ENCODE measurements at regions not wholly inside any gene's neighbourhood (a gene's known extent, or its start where the extent isn't known, plus 50 kb on each side); places are given as distances from the start of the nearest gene placed in this dataset.

- no peak for ATAC-seq
Measured at GRCh38 chr3:31465999-31466398, 66.7 kb upstream of the STT3B start.

GRCh38 chr3:31466866-31467265, 65.9 kb upstream of the STT3B start:
- no peak for TF ChIP-seq ZC3H11A (IDR thresholded peaks at IDR 0.05)
- Histone ChIP-seq H3K27ac (no peak overlapping the region), H3K4me3 (no peak overlapping the region), H3K4me1 (no peaks in the 10 kb centered on the region), H3K4me2 (no peak overlapping the region), H3K9me3 (no peaks in the 10 kb centered on the region)
- ChIA-PET CTCF (no interaction called here), POLR2A (no interaction called here)
- FAIRE-seq (no peak), ATAC-seq (no peak), DNase-seq (ENCODE audit: low read depth in 1 of 2, low spot score in 1 of 2) (no peak)
- 3% methylated on average over 2 of the region's 2 CpGs for WGBS (ENCODE audit: missing lambda C conversion rate)

More at GRCh38 chr3:31465999-31466398, 66.7 kb upstream of the STT3B start:
- Histone ChIP-seq H3K4me2 (no peak overlapping the region), H3K4me1 (no peaks in the 10 kb centered on the region), H3K9me3 (no peaks in the 10 kb centered on the region), H3K27ac (no peak overlapping the region), H3K4me3 (no peak overlapping the region)
- no peak for TF ChIP-seq PHF8 (IDR thresholded peaks at IDR 0.05; ENCODE audit: borderline replicate concordance, low read depth)
- no peak for TF ChIP-seq NR3C1 (IDR thresholded peaks at IDR 0.05)
- no peak for TF ChIP-seq SREBF2 (IDR thresholded peaks at IDR 0.05)
- no peak for TF ChIP-seq MAFK (IDR thresholded peaks at IDR 0.05; ENCODE audit: partially characterized antibody)
- TF ChIP-seq JUN (IDR thresholded peaks at IDR 0.05): no peak
- no peak for TF ChIP-seq MAZ (IDR thresholded peaks at IDR 0.05; ENCODE audit: borderline replicate concordance, low read depth, low read length)
- no peak for TF ChIP-seq POLR2AphosphoS2 (conservative IDR thresholded peaks at IDR 0.05; ENCODE audit: low read length)
- TF ChIP-seq NFE2L2 (conservative IDR thresholded peaks at IDR 0.05; ENCODE audit: low read length): no peak
- TF ChIP-seq FOXS1 (CRISPR knock-in tag; IDR thresholded peaks at IDR 0.05): no peak
- no peak for TF ChIP-seq RFX5 (IDR thresholded peaks at IDR 0.05)
- TF ChIP-seq POLR2A (IDR thresholded peaks at IDR 0.05; ENCODE audit: low read length): no peak
- TF ChIP-seq CBX8 (IDR thresholded peaks at IDR 0.05): no peak
- no peak for FAIRE-seq
- ChIA-PET CTCF (no interaction called here), POLR2A (no interaction called here)
- no peak for DNase-seq (ENCODE audit: low read depth in 1 of 2, low spot score in 1 of 2)

GRCh38 chr3:31468433-31468832, 64.3 kb upstream of the STT3B start:
- FAIRE-seq (no peak), ATAC-seq (no peak), DNase-seq (ENCODE audit: low read depth in 1 of 2, low spot score in 1 of 2) (no peak)
- Histone ChIP-seq H3K4me2 (no peak overlapping the region), H3K4me3 (no peak overlapping the region), H3K9me3 (no peaks in the 10 kb centered on the region), H3K4me1 (no peaks in the 10 kb centered on the region), H3K27ac (no peak overlapping the region)
- no peak for TF ChIP-seq JUN (IDR thresholded peaks at IDR 0.05)
- no peak for TF ChIP-seq KDM1A (IDR thresholded peaks at IDR 0.05; ENCODE audit: low read depth)
- no peak for TF ChIP-seq MAFK (IDR thresholded peaks at IDR 0.05; ENCODE audit: partially characterized antibody)
- no peak for TF ChIP-seq E2F6 (IDR thresholded peaks at IDR 0.05; ENCODE audit: borderline replicate concordance, low read depth)
- TF ChIP-seq ZNF302 (CRISPR knock-in tag; IDR thresholded peaks at IDR 0.05): no peak
- no peak for TF ChIP-seq JUNB (IDR thresholded peaks at IDR 0.05)
- no peak for TF ChIP-seq FOSB (CRISPR knock-in tag; IDR thresholded peaks at IDR 0.05)
- TF ChIP-seq TFCP2L1 (CRISPR knock-in tag; IDR thresholded peaks at IDR 0.05): no peak
- CTCF ChIA-PET: interaction anchor here (0.6 kb wide), 1 partner anchor 241 kb away, joined by 3 read pairs; no protein-coding TSS in a partner anchor
- POLR2A ChIA-PET: no interaction called here
- WGBS (ENCODE audit: missing lambda C conversion rate): 35% methylated on average over 3 of the region's 3 CpGs

GRCh38 chr3:31469385-31469784, 63.3 kb upstream of the STT3B start:
- POLR2A ChIA-PET: no interaction called here
- TF ChIP-seq CEBPB (IDR thresholded peaks at IDR 0.05) (no peak), USF2 (IDR thresholded peaks at IDR 0.05) (no peak), HDAC2 (IDR thresholded peaks at IDR 0.05) (no peak), PHF8 (IDR thresholded peaks at IDR 0.05; ENCODE audit: borderline replicate concordance, low read depth) (no peak), NPAS2 (CRISPR knock-in tag; IDR thresholded peaks at IDR 0.05; ENCODE audit: borderline replicate concordance) (no peak), KDM5A (IDR thresholded peaks at IDR 0.05) (no peak), FOSB (CRISPR knock-in tag; IDR thresholded peaks at IDR 0.05) (no peak), FOXS1 (CRISPR knock-in tag; IDR thresholded peaks at IDR 0.05) (no peak), MAX (IDR thresholded peaks at IDR 0.05) (no peak), RFX5 (IDR thresholded peaks at IDR 0.05) (no peak), BCL3 (IDR thresholded peaks at IDR 0.05) (no peak), RARB (CRISPR knock-in tag; IDR thresholded peaks at IDR 0.05) (no peak), MAFK (IDR thresholded peaks at IDR 0.05; ENCODE audit: partially characterized antibody) (no peak), CTCF (IDR thresholded peaks at IDR 0.05) (no peak), POLR2A (IDR thresholded peaks at IDR 0.05; ENCODE audit: low read length) (no peak), POLR2AphosphoS2 (conservative IDR thresholded peaks at IDR 0.05; ENCODE audit: low read length) (no peak)

More at GRCh38 chr3:31469385-31469784, 63.3 kb upstream of the STT3B start:
- H3K27ac ChIP-seq: no peak overlapping the region
- H3K4me3 ChIP-seq: no peak overlapping the region
- CTCF ChIA-PET: interaction anchor here (2.0 kb wide), 1 partner anchor 10 kb away, joined by 7 read pairs; no protein-coding TSS in a partner anchor
- H3K9me3 ChIP-seq: no peaks in the 10 kb centered on the region
- FAIRE-seq (no peak), DNase-seq (ENCODE audit: low read depth in 1 of 2, low spot score in 1 of 2) (no peak), ATAC-seq (no peak)
- no peaks in the 10 kb centered on the region for H3K4me1 ChIP-seq
- H3K4me2 ChIP-seq: no peak overlapping the region
- 38% methylated on average over 3 of the region's 3 CpGs for WGBS (ENCODE audit: missing lambda C conversion rate)

Measured in A549 (cell line).